HG03575 (cell line): ENCODE measurements at regions not wholly inside any gene's neighbourhood (a gene's known extent, or its start where the extent isn't known, plus 50 kb on each side); places are given as distances from the start of the nearest gene placed in this dataset.

Experiments
- ATAC-seq: cut with Tn5 transposase; IDR thresholded peaks from one replicate; pipeline ENCODE4 v1.9.1; 2021; ENCODE audit not compliant: unreplicated experiment, insufficient number of reproducible peaks, low FRiP score; ENCODE audit errors: extremely low read depth

- ATAC-seq = no peak
Measured at GRCh38 chr7:142375710-142376313, 118.0 kb upstream of the PRSS58 start.

DNA sequence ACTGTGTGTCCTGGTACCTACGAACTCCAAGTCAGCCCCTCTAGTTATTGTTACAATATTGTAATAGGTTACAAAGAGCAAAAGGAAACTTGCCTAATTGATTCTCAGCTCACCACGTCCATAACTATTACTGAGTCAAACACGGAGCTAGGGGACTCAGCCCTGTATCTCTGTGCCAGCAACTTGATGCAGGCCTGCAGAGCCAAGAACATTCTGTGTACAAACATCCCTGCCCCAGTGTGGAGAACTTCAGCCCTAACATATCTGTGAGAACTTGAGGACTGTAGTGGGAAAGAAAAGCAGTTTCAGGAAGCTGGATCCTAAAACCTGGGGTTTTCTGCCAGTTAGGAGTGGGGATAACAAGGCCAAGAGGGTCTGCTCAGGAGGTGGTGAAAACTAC, 114.9 kb upstream of the PRSS58 start:
- ATAC-seq = no peak

DNA sequence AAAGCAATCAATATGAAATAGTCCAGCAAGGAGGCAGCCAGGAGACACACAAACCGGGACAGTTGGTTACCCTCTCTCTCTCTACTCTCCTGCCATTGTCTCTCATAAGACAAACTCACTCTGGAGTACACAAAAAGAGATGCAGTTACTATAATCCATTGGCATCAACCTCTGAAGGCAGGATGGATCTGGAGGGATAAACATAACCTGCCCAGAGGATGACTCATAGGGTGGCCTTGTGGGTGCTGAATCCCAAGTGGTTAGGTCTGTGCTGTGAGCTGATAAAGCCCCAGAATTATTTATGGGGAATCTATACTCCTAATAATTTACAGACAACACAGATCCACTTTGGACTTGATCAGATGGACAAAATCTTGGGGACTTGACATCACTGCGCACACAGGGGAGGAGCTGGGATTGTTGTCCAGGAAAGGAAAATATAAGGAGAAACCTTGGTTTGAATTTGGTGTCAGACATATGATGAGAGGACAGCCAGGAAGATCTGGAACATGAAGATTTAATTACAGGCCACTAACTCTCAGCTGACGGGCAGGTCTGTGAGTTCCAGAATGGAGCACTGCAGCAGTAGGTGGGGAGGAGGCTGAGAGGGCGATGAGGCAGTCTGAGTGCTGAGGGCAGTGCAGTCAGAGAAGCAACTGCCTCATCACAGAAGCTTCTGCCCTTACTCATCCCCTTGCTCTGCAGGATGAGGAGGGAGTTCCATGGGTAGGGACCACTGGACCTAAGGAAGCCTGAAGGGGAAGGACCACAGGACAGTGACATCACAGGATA, 113.9 kb upstream of the PRSS58 start:
- ATAC-seq = no peak

- no peak for ATAC-seq
Measured at GRCh38 chr7:142365410-142365842, 107.6 kb upstream of the PRSS58 start.

- ATAC-seq = no peak
Measured at GRCh38 chr7:142364551-142364950, 106.7 kb upstream of the PRSS58 start.

DNA sequence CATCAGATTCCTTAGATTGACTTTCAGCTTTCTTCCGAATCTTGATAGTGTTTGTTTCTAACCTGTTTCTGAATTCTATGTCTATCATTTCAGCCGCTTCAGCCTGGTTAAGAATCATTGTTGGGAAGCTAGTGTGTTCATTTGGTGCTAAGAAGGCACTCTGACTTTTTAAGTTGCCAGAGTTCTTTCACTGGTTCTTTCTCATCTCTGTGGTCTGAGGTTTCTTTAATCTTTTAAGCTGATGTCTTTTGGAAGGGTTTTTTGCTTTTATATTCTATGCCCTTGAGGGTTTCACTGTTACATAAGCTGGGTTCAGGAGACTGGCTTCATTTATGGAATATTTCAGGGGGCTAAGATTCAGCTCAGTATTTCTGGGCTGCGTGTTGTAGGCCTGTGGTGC, 104.5 kb upstream of the PRSS58 start:
- no peak for ATAC-seq

GRCh38 chr7:142359694-142360279, 101.9 kb upstream of the PRSS58 start:
- no peak for ATAC-seq

GRCh38 chr7:142357953-142358520, 100.2 kb upstream of the PRSS58 start:
- no peak for ATAC-seq

DNA sequence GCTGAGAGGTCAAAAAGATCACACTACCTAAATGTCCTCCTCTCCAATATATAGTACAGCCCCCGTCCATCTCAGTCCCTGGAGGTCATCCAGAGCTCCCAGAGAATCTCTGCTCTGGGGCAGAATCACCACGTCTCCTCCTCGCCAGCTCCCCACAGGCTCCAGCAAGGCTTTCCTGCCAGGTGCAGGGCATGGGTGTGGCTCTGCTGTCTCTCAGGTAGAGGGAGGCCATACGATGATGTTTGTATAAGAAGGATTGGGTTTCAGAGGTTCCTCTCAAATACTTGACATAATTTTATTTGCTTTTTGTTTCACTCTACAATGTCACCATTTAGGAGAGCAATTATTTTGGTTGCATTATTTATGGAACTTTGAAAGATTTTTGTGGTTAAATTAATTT, 98.3 kb upstream of the PRSS58 start:
- no peak for ATAC-seq

DNA sequence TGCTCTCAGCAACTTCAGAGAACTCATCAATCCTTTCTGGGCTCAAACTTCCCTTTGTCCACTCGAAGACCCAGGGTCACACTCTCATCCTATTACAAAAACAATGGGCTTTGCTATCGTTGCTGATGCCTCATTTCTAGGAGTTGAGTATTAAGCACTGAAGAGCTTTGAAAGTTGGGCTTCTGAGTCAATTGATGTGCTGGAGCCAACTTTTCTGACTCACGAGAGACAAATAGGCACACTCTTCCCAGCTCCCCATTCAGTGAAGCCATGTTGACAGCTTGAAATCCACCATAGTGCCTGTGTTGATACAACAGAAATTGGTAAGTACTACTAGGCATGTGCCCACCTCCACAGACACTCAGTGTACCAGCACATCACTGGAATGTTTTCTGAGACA, 97.5 kb upstream of the PRSS58 start:
- ATAC-seq = no peak

GRCh38 chr7:142353147-142354060, 95.5 kb upstream of the PRSS58 start:
- ATAC-seq = no peak

DNA sequence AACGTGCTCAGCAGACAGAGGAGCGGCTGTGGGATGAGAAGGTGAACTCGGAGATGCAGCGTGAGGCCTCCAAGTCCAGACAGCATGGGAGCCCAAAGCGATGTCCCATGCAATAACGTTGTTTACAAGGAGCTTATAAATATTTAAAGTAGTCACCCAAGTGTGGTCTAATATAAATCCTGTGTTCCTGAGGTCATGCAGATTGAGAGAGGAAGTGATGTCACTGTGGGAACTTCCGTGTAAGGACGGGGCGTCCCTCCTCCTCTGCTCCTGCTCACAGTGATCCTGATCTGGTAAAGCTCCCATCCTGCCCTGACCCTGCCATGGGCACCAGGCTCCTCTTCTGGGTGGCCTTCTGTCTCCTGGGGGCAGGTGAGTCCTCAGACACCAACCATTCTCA, 94.7 kb upstream of the PRSS58 start:
- no peak for ATAC-seq

DNA sequence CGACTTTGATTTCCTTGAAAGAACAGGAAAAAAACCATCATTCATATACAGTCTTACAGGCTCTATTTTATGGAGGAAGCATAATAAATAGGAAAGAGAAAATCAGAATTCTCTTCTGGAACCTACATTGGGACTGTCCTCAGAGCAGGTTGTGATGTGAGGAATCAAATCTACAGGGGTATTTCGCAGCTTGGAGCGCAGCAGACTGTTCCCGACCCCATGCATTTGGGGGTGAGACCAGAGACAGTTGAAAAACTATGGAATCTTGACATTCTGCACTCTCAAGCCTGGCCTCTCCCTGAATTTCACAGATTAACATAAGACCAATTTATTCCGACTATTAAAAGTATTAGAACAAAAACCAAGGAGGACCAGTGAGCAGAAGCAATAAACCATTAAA, 93.3 kb upstream of the PRSS58 start:
- no peak for ATAC-seq

DNA sequence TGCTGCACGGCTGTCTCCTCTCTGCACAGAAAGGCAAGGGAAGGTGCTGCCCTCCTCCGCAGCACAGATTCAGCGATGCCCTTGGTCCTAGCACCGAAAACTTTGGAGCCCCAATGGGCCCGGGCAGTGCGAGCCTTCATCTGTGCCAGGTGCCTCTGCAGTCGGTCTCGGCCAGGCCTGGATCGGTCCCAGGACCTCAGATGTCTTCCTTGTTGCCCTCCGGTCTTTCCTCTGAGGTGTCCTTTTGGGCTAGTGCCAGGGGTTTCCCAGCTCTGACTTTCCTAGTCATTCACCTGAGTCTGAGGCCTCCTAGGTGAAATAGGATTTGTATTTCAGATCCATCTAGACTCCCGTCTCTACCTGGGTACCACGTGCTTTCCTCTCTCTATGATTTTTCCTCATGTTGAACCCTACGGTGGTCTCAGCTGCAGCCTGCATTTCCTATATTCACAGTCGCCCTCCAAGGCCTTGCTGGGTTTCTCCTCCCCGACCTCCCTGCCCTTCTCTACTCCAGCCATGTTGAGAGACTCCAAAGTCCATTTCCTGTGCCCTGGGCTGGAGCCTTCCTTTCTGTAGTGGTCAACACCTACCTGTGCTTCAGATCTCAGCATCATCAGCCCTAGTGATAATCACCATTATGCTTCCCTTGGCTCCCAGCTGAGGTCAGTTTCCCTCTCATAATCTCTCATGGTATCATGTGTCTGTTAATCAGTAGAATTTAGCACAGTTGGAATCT, 92.0 kb upstream of the PRSS58 start:
- ATAC-seq = no peak

- no peak for ATAC-seq
Measured at GRCh38 chr7:142348921-142349405, 91.1 kb upstream of the PRSS58 start.

- ATAC-seq = no peak
Measured at GRCh38 chr7:142348100-142348499, 90.2 kb upstream of the PRSS58 start.

- no peak for ATAC-seq
Measured at GRCh38 chr7:142347091-142347490, 89.2 kb upstream of the PRSS58 start.

- no peak for ATAC-seq
Measured at GRCh38 chr7:142345811-142346210, 88.0 kb upstream of the PRSS58 start.
